GM12891 (cell line): ENCODE measurements at regions not wholly inside any gene's neighbourhood (a gene's known extent, or its start where the extent isn't known, plus 50 kb on each side); places are given as distances from the start of the nearest gene placed in this dataset.

Experiments
- PAX5 ChIP-seq: IDR thresholded peaks from 2 replicates; pipeline ENCODE4 v1.6.1; 2011; ENCODE audit warnings: low read length, moderate library complexity, mild to moderate bottlenecking; ENCODE audit not compliant: insufficient read depth, severe bottlenecking
- POLR2A ChIP-seq: IDR thresholded peaks from 2 replicates; pipeline ENCODE4 v1.6.1; 2011; ENCODE audit warnings: low read depth, low read length, control low read depth
- POLR2AphosphoS5 ChIP-seq: IDR thresholded peaks from 2 replicates; pipeline ENCODE4 v1.6.1; 2011; ENCODE audit warnings: low read depth, low read length, control low read depth
- POU2F2 ChIP-seq: IDR thresholded peaks from 2 replicates; pipeline ENCODE4 v1.6.1; 2011; ENCODE audit warnings: low read depth, mild to moderate bottlenecking, control low read depth, low read length, moderate library complexity
- SPI1 ChIP-seq: IDR thresholded peaks from 2 replicates; pipeline ENCODE4 v1.6.1; 2011; ENCODE audit warnings: low read depth, low read length, control low read depth
- TAF1 ChIP-seq: IDR thresholded peaks from 2 replicates; pipeline ENCODE4 v1.6.1; 2011; ENCODE audit warnings: low read depth, low read length, control low read depth

GRCh38 chr12:83753205-83753604, 1066.5 kb downstream of the TMTC2 start:
- TF ChIP-seq POLR2A = no peak
- TF ChIP-seq TAF1 = no peak
- no peak for TF ChIP-seq POLR2AphosphoS5
- TF ChIP-seq SPI1 = no peak
- no peak for TF ChIP-seq PAX5
- no peak for TF ChIP-seq POU2F2
